IPS-18a (cell line): ENCODE measurements at regions not wholly inside any gene's neighbourhood (a gene's known extent, or its start where the extent isn't known, plus 50 kb on each side); places are given as distances from the start of the nearest gene placed in this dataset.

Source experiments
- H3K27ac ChIP-seq: one replicate; pipeline ENCODE4 v1.5.1; 2013; ENCODE audit warnings: low read length
- H3K27me3 ChIP-seq: one replicate; pipeline ENCODE4 v1.6.1; 2013; ENCODE audit warnings: mild to moderate bottlenecking, low read length; ENCODE audit not compliant: control insufficient read depth, insufficient read depth
- H3K36me3 ChIP-seq: one replicate; pipeline ENCODE4 v1.6.1; 2013; ENCODE audit warnings: low read depth, low read length; ENCODE audit not compliant: control insufficient read depth
- H3K4me1 ChIP-seq: one replicate; pipeline ENCODE4 v1.6.1; 2013; ENCODE audit warnings: low read depth, low read length; ENCODE audit not compliant: control insufficient read depth
- H3K4me3 ChIP-seq: one replicate; pipeline ENCODE4 v1.5.1; 2013; ENCODE audit warnings: low read length
- H3K9ac ChIP-seq: one replicate; pipeline ENCODE4 v1.6.1; 2013; ENCODE audit warnings: mild to moderate bottlenecking, low read length, moderate library complexity
- H3K9me3 ChIP-seq: one replicate; pipeline ENCODE4 v1.6.1; 2013; ENCODE audit warnings: low read depth, low read length; ENCODE audit not compliant: control insufficient read depth

DNA sequence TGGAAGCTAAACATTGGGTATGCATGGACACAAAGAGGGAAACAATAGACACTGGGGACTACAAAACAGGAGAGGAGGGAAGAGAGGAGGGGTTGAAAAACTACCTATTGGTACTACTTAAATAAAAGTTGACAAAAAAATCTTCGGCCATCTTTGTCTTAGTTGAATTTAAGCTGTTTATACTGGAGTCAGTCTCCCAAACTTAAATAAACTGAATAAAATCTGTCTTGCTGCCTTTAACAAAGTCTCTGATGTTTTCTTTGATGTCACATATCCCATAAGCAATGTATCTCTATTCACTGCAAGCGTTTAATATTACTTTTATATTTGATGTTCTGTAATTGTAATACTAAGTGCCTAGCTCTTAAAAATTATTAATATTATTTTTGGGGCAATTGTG, 409.2 kb upstream of the EPHA7 start:
- H3K9ac ChIP-seq, result no peak overlapping the region
- no peaks in the 10 kb centered on the region for H3K27me3 ChIP-seq
- H3K4me3 ChIP-seq, result peak overlapping the region; percentile 0
- H3K9me3 ChIP-seq, result no peaks in the 10 kb centered on the region
- peaks cover 14% of the 10 kb centered on the region for H3K4me1 ChIP-seq
- no peak overlapping the region for H3K27ac ChIP-seq
- peaks cover 35% of the 10 kb centered on the region for H3K36me3 ChIP-seq

DNA sequence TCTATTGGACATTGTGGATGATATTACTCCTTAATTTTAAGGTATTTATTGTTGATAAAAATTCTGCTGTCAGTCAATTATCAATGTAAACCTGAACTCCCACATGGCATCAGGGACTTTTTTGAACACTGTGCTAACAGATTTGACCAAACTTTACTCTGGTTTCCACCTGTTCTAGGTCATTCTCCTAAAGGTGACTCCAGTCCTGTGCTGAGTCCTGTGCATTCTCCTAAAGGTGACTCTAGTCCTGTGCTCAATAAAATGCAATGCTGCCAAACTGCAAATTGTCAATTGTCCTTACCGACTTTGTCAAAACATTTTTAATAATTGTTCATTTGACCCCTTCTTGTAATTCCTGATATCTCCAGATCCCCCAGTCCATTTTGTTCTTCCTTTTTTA, 408.4 kb upstream of the EPHA7 start:
- Histone ChIP-seq H3K4me1 (peaks cover 14% of the 10 kb centered on the region), H3K27me3 (no peaks in the 10 kb centered on the region), H3K36me3 (peaks cover 35% of the 10 kb centered on the region), H3K9me3 (no peaks in the 10 kb centered on the region), H3K4me3 (no peak overlapping the region), H3K9ac (no peak overlapping the region), H3K27ac (no peak overlapping the region)

DNA sequence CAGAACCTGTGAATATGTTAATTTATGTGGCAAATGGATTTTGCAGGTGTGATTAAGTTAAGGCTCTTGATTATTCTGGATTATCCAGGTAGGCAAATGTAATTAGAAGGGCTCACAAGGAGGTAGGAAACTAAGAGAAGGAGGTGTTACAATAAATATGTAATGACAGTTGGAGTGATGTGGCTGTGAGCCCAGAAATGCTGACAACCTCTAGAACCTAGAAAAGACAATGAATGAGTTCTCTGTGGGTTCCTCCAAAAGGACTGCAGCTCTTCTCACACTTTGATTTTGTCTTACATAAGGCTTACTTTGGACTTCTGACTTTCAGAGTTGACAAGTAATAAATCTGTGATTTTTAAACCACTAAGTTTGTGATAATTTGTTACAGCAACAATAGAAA, 406.6 kb upstream of the EPHA7 start:
- H3K9ac ChIP-seq, result no peak overlapping the region

DNA sequence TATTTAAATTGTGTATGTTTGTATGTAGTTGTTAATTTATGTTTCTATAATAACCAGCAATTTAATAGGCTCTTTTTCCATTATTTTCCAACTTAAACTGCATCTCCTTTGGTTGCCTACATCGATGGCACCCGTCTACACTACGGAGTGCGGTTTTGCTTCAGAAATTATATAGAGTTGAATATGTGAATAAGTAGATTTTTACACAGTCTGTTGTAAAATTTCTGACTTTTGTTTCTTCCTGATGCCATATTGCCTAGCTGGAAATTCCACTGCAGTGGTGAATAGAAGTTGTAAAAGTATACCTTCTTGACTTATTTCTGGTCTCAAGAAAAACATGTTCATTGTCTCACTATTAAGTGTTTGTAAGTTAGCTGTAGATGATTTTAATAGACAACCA, 404.1 kb upstream of the EPHA7 start:
- Histone ChIP-seq H3K27ac (no peak overlapping the region), H3K27me3 (no peaks in the 10 kb centered on the region), H3K4me1 (peaks cover 13% of the 10 kb centered on the region), H3K9me3 (no peaks in the 10 kb centered on the region), H3K36me3 (peaks cover 39% of the 10 kb centered on the region), H3K9ac (no peak overlapping the region), H3K4me3 (no peak overlapping the region)

More for the DNA sequence above, 406.6 kb upstream of the EPHA7 start:
- H3K4me3 ChIP-seq, result no peak overlapping the region
- peaks cover 14% of the 10 kb centered on the region for H3K4me1 ChIP-seq
- H3K27ac ChIP-seq, result no peak overlapping the region
- H3K9me3 ChIP-seq, result no peaks in the 10 kb centered on the region
- H3K27me3 ChIP-seq, result no peaks in the 10 kb centered on the region
- peaks cover 41% of the 10 kb centered on the region for H3K36me3 ChIP-seq

DNA sequence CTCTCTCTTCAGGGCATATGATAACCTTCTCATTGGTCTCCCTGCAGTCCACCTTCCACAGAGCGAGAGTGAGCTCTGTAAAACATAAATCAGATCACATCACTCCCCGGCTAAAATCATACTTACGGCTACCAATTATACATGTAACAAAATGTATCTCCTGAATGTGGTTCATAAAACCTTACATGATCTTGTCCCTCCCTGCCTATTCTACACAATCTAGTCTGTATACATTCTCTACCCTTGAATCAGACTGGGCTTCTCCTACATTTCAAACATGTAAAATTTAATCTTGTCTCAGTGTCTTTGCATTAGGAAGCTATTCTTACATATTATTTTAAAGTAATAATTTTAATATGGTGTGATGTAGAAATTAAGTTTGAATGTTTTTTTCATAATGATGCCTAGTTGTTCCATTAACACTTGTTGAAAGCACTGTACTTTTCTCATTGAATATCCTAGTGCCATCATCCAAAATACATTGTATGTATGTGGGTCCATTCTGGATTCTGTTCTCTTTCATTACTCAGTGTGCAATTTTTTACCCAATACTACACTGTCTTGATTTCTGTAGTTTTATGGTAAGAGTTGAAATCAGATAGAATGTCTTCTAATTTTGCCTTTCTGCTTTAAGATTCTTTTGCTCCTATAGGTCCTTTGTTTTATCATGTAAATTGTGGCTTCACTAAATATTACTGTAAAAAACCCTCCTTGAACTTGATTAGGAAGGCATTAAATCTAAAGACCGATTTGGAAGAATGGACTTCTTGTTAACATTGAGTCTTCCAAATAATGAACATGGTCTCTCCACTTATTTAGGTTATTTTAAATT, 403.3 kb upstream of the EPHA7 start:
- Histone ChIP-seq H3K27ac (no peak overlapping the region), H3K36me3 (peaks cover 31% of the 10 kb centered on the region)

DNA sequence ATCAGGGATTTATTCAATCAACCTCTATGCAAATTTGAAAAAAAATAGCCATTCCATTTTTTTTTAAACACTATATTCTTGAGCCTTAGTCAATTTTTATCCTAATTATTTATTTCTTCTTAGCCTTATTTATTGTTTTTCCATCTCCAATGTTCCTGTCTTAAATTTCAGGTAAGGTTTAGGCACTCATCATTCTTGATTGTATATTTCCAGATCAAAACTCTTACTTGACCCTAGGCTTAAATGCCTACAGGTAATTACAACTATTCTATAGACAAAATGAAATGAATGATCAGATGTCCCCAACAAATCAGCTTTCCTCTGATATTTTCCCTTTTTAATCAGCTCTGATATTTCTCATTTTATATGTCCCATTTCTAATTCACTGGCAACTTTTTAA, 402.6 kb upstream of the EPHA7 start:
- peaks cover 13% of the 10 kb centered on the region for H3K4me1 ChIP-seq
- H3K27ac ChIP-seq, result no peak overlapping the region
- no peaks in the 10 kb centered on the region for H3K27me3 ChIP-seq
- H3K9ac ChIP-seq, result no peak overlapping the region
- peaks cover 29% of the 10 kb centered on the region for H3K36me3 ChIP-seq
- no peak overlapping the region for H3K4me3 ChIP-seq
- H3K9me3 ChIP-seq, result no peaks in the 10 kb centered on the region

More for the DNA sequence above, 403.3 kb upstream of the EPHA7 start:
- Histone ChIP-seq H3K9ac (no peak overlapping the region), H3K27me3 (no peaks in the 10 kb centered on the region), H3K4me3 (no peak overlapping the region), H3K4me1 (peaks cover 13% of the 10 kb centered on the region), H3K9me3 (no peaks in the 10 kb centered on the region)

DNA sequence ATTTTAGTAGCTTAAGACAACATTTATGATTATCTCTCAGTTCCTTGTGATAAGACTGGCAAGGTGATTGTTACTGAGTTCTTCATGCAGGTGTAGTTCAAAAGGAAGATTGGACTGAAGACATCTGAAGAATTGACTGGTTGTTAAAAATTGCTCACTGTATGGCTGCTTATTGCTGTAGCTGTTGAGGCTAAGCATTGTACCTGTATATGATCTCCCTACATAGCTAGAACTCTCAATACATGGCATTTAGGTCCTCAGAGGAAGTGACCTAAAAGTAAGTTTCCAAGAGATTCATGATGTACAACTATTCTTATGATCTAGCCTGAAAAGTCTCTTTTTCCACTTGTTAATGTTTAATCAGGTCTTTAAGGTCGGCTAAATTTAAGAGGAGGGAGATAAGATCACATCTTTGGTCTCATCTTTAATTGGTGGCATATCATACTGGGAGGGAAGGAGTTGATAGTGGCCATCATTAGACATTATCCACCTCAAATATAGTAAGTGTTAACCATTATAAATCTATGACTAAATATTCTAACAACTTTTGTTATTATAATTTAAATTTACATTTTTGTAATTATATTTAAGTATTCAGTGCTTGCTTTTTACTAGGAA, 401.2 kb upstream of the EPHA7 start:
- no peaks in the 10 kb centered on the region for H3K9me3 ChIP-seq
- H3K4me3 ChIP-seq, result no peak overlapping the region
- H3K9ac ChIP-seq, result no peak overlapping the region
- H3K36me3 ChIP-seq, result peaks cover 35% of the 10 kb centered on the region
- H3K27ac ChIP-seq, result no peak overlapping the region
- H3K27me3 ChIP-seq, result no peaks in the 10 kb centered on the region
- H3K4me1 ChIP-seq, result peaks cover 13% of the 10 kb centered on the region

DNA sequence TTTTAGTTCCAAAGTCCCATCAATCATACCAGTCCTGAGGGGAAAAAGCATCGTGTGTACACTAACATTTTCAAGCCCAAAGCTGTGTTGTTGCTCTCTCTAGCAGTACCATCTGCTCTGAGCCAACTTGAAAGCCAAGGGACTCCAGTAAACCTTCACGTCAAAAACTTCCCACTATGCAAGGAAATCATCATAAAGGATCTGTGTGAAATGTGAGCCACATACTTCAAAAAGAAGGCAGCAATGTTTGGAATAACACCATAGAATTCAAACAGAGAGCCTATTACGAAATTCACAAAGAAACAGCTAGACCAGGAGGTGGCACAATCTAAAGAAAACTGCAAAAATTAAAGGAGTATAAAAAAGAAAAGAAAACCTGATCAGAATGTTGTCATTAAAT, 399.8 kb upstream of the EPHA7 start:
- no peaks in the 10 kb centered on the region for H3K27me3 ChIP-seq
- no peaks in the 10 kb centered on the region for H3K9me3 ChIP-seq
- H3K4me1 ChIP-seq, result peaks cover 13% of the 10 kb centered on the region
- peaks cover 42% of the 10 kb centered on the region for H3K36me3 ChIP-seq
- peak overlapping the region; percentile 12 for H3K9ac ChIP-seq
- no peak overlapping the region for H3K4me3 ChIP-seq
- H3K27ac ChIP-seq, result no peak overlapping the region

DNA sequence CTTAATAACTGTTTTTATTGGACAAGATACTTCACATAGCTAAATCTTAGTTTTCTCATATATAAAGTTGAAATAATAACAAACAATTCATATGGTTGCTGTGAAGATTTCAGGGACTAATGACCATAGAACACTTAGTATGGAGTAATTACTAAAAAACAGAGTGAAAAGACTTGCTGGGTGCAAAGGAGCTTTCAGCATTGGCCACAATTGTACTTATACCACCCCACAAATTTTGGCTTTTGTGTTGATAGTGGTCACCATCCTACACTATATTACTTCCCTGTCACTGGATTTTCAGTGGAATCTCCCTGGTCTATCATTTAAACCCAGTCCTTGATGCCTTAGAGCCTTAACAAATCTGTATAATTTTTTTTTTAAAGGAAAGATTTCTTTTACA, 398.6 kb upstream of the EPHA7 start:
- Histone ChIP-seq H3K27me3 (no peaks in the 10 kb centered on the region), H3K4me1 (peaks cover 13% of the 10 kb centered on the region), H3K27ac (no peak overlapping the region), H3K9me3 (no peaks in the 10 kb centered on the region), H3K9ac (no peak overlapping the region), H3K36me3 (peaks cover 42% of the 10 kb centered on the region), H3K4me3 (no peak overlapping the region)

DNA sequence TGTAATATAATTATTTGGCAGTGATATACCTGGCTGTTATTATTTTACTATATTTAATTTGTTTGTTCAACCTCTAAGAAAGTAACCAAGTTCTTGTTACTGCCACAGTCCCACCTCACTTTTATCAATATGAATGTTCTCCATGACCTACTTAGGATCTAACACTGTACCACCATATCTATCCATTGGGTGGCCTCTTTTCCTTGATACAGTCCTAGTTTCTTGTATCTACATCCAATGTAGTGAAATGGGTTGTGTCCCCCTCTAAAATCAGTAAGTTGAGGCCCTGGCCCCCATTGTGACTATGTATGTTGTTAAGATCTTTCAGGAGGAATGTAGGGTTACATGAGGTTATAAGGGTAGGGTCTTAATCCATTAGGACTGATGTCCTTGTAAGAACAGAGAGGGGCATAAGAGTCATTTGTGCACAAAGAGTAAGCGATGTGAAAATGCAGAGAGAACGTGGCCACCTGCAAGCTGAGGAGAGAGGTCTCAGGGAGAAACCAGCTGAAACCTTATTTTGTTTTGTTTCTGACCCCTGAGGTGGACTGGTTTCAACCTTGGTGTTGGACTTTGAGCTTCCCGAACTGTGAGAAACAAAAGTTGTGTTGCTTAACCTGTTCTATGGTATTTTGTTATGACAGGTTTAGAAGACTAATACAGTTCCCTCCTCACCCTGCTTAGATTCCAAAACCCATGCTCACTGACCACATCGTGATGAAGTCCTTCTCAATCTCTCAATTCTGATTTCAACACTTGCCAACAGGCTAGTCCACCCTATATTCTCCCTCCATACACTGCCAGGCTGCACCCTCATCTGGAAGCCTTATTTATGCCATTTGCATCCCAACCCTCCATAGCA, 387.3 kb upstream of the EPHA7 start:
- Histone ChIP-seq H3K27ac (no peak overlapping the region), H3K4me1 (no peaks in the 10 kb centered on the region), H3K9me3 (no peaks in the 10 kb centered on the region), H3K4me3 (no peak overlapping the region), H3K27me3 (no peaks in the 10 kb centered on the region), H3K36me3 (peaks cover 8% of the 10 kb centered on the region), H3K9ac (no peak overlapping the region)

DNA sequence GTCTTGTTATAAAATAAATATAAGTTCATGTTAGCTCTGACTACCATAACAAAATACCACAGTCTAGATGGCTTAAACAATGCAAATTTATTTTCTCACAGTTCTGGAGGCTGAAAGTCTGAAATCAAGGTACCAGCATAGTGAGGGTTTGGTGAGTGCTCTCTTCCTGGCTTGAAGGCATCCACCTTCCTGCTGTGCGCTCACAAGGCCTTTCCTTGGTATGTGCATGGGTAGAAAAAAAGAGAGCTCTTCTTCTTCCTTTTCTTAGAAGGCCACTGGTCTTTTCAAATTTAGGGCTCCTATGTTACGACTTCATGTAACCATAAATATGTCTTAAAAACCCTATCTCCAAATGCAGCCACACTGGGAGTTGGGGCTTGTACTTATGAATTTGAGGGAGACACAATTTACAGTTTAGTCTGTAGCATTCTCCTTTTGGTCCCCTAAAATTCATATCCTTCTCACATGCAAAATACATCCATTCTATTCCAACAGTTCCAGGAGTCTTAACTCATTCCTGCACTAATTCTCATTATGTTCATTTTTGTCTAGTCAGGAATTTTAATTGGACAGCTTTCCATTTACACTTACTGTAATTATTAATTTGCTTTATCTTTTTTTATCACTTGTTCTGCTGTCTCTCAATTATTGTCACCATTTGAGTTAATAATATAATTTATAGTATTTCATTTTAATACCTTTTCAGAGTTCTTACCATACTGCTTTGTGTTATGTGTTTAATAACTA, 381.9 kb upstream of the EPHA7 start:
- H3K9ac ChIP-seq, result no peak overlapping the region
- peaks cover 8% of the 10 kb centered on the region for H3K4me1 ChIP-seq
- H3K27me3 ChIP-seq, result no peaks in the 10 kb centered on the region
- no peaks in the 10 kb centered on the region for H3K9me3 ChIP-seq
- H3K27ac ChIP-seq, result no peak overlapping the region
- no peak overlapping the region for H3K4me3 ChIP-seq
- no peaks in the 10 kb centered on the region for H3K36me3 ChIP-seq
